ELR (cell line): ENCODE measurements at regions not wholly inside any gene's neighbourhood (a gene's known extent, or its start where the extent isn't known, plus 50 kb on each side); places are given as distances from the start of the nearest gene placed in this dataset.
"Not testable (repeated sequence)": the region's sequence is repeated elsewhere in the genome, so short reads cannot be mapped to it uniquely, and the experiment has no call there.

Experiments
- DNase-seq: peaks from one replicate; pipeline ENCODE4 v3.0.0-alpha.2; 2015; ENCODE audit warnings: low read depth

GRCh38 chr17:34472363-34472762 is 107.0 kb upstream of the TMEM132E start:
- no peak for DNase-seq

- not testable (repeated sequence) for DNase-seq
Measured at GRCh38 chr17:34471278-34471677, 108.1 kb upstream of the TMEM132E start.

GRCh38 chr17:34465789-34466188 is 102.8 kb upstream of the CCL1 start:
- DNase-seq: no peak

- no peak for DNase-seq
Measured at GRCh38 chr17:34464812-34465211, 101.8 kb upstream of the CCL1 start.

GRCh38 chr17:34458266-34458665 is 95.2 kb upstream of the CCL1 start:
- DNase-seq: no peak

GRCh38 chr17:34456121-34456520 is 93.1 kb upstream of the CCL1 start:
- no peak for DNase-seq

GRCh38 chr17:34452769-34453168 is 89.7 kb upstream of the CCL1 start:
- no peak for DNase-seq

GRCh38 chr17:34451313-34451712 is 88.3 kb upstream of the CCL1 start:
- no peak for DNase-seq

GRCh38 chr17:34447406-34447805 is 84.4 kb upstream of the CCL1 start:
- DNase-seq: no peak

- DNase-seq: no peak
Measured at GRCh38 chr17:34445101-34445500, 82.1 kb upstream of the CCL1 start.

GRCh38 chr17:34443619-34444469 is 80.8 kb upstream of the CCL1 start:
- peak; percentile 10 for DNase-seq

GRCh38 chr17:34442387-34443111 is 79.5 kb upstream of the CCL1 start:
- DNase-seq: no peak

GRCh38 chr17:34437188-34437587 is 74.2 kb upstream of the CCL1 start:
- no peak for DNase-seq

- DNase-seq: no peak
Measured at GRCh38 chr17:34436607-34437006, 73.6 kb upstream of the CCL1 start.

- DNase-seq: no peak
Measured at GRCh38 chr17:34435182-34435928, 72.3 kb upstream of the CCL1 start.

GRCh38 chr17:34434052-34434451 is 71.0 kb upstream of the CCL1 start:
- no peak for DNase-seq

GRCh38 chr17:34424814-34425491 is 61.9 kb upstream of the CCL1 start:
- no peak for DNase-seq

- DNase-seq: no peak
Measured at GRCh38 chr17:34423978-34424813, 61.2 kb upstream of the CCL1 start.

- DNase-seq: not testable (repeated sequence)
Measured at GRCh38 chr17:34423315-34423714, 60.3 kb upstream of the CCL1 start.

GRCh38 chr17:34420900-34421299 is 57.9 kb upstream of the CCL1 start:
- no peak for DNase-seq

GRCh38 chr17:34420254-34420766 is 57.3 kb upstream of the CCL1 start:
- peak; percentile 59 for DNase-seq
